ENCODE measurements at regions not wholly inside any gene's neighbourhood (a gene's known extent, or its start where the extent isn't known, plus 50 kb on each side); places are given as distances from the start of the nearest gene placed in this dataset.

GRCh38 chr1:187236676-187237075, 407.9 kb downstream of the PLA2G4A start:
- DNase-seq (ENCODE audit: low spot score), result no peak

- no peak for DNase-seq (ENCODE audit: low spot score)
Measured at GRCh38 chr1:187237542-187237941, 408.8 kb downstream of the PLA2G4A start.

GRCh38 chr1:187241971-187242370, 413.2 kb downstream of the PLA2G4A start:
- DNase-seq (ENCODE audit: low spot score), result no peak

- no peak for DNase-seq (ENCODE audit: low spot score)
Measured at GRCh38 chr1:187244623-187245022, 415.9 kb downstream of the PLA2G4A start.

GRCh38 chr1:187245201-187245600, 416.5 kb downstream of the PLA2G4A start:
- DNase-seq (ENCODE audit: low spot score), result no peak

DNA sequence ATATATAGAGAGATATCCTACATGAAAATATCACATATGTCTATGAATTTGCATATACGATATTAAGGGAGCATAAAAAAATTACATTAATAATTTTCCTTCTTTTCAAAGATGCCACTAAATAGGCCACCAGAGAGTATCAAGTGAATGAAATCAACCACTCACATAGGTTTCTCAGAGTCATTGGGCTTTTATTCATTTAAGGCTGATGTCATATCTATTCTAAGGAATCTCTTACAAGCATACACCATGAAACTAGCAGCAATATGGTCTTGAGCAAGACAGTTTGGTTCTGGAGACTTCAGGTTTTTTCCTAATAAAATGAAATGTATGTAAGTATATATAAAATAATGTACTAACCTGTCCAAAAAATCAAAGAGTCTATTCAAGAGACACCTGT, 420.4 kb downstream of the PLA2G4A start:
- no peak for DNase-seq (ENCODE audit: low spot score)

- DNase-seq (ENCODE audit: low spot score), result no peak
Measured at GRCh38 chr1:187252923-187253322, 424.2 kb downstream of the PLA2G4A start.

DNA sequence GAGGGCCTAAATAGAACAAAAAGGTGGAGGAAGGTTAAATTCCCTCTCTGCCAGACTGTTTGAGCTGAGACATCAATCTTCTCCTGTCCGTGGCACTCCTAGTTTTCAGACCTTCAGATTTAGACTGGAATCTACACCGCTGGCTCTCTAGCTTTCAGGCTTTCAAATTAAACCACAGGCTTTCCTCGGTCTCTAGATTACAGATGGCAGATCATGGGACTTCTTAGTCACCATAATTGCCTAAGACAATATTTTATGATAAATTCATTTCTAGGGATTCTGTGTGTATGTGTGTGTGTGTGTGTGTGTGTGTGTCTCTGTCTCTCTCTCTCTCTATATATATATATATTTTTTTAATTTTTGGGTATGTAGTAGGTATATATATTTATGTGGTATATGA, 428.7 kb downstream of the PLA2G4A start:
- no peak for DNase-seq (ENCODE audit: low spot score)

- DNase-seq (ENCODE audit: low spot score), result no peak
Measured at GRCh38 chr1:187261637-187262036, 432.9 kb downstream of the PLA2G4A start.

- no peak for DNase-seq (ENCODE audit: low spot score)
Measured at GRCh38 chr1:187262731-187263130, 434.0 kb downstream of the PLA2G4A start.

- peak; percentile 0 for DNase-seq (ENCODE audit: low spot score)
Measured at GRCh38 chr1:187264995-187265602, 436.4 kb downstream of the PLA2G4A start.

DNA sequence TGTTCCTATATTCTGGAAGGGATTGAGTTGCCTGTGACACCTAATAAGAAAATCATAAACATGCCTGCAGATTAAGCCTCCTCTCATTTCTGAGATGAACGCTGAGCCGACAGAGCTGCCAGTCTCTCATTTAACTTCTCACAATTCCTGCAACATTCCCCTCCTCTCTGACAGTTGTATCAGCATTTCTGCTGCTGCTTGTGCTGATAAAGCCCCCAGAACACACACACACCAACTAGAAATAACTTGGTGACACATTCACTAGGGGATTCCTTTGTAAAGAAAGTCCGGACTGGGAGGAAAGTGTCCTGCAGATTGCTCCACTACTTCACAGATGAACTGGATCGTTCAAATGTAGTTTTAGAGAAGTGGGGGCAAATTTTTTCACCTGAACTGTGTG, 437.3 kb downstream of the PLA2G4A start:
- no peak for DNase-seq (ENCODE audit: low spot score)

GRCh38 chr1:187267827-187268226, 439.1 kb downstream of the PLA2G4A start:
- DNase-seq (ENCODE audit: low spot score), result no peak

DNA sequence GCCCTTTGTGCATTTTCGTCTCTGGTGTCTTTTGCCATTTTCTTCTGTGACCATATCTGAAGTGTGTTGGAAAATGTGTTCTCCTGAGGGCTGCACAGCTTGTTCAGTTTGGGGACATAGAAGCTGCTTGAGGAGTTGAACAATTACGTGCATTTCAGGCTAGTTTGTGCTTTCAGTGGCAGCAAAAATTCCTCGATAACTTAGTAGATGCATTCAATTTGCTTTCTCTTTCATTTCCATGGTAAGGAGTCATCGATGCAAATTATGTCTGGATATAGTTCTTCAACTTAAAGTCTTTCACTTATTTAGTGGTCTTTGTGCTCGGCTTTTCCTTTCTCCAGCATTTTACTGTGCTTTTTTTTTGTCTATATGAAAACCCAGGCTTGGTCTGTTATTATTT, 441.5 kb downstream of the PLA2G4A start:
- DNase-seq (ENCODE audit: low spot score), result no peak

GRCh38 chr1:187275346-187275745, 446.6 kb downstream of the PLA2G4A start:
- DNase-seq (ENCODE audit: low spot score), result no peak

- DNase-seq (ENCODE audit: low spot score), result no peak
Measured at GRCh38 chr1:187275985-187276575, 447.3 kb downstream of the PLA2G4A start.

DNA sequence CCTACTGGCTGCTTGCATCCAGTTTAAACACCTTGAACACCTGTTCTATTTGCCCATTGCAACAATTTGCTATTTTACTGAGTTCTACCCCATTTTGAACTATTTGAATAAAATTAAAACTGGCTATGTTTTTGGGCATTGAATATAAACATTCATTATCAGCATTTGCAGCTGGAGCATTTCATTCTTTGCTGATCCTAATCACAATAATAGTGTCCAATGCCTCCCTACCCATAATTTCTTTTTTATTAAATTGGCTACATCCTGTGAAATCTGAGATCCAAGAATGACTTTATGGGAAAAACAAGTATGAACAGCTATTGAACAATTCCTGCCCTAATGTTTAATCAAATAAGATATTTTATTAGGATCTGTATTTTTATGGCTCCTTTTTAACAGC, 447.9 kb downstream of the PLA2G4A start:
- DNase-seq (ENCODE audit: low spot score), result no peak

GRCh38 chr1:187280031-187280430, 451.3 kb downstream of the PLA2G4A start:
- no peak for DNase-seq (ENCODE audit: low spot score)

DNA sequence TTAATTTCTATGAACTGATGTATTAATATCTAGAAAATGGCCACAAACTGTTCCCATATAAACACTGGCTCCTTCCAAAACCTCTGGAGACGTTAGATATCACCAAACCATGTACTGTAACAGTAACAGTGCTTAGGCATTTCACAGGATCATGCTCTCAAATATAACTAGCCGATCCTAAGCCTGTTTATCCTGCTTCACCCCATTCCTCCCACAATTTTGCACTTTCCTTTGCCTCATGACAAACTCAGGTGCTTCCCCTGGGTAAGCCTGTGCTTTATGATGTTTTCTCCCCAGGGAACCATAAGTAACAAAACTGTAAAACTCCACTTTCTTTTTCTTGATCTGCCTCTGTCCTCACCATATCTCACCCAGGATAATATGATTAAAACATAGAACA, 452.3 kb downstream of the PLA2G4A start:
- DNase-seq (ENCODE audit: low spot score), result no peak

- no peak for DNase-seq (ENCODE audit: low spot score)
Measured at GRCh38 chr1:187283984-187284383, 455.2 kb downstream of the PLA2G4A start.

GRCh38 chr1:187294421-187295201, 465.9 kb downstream of the PLA2G4A start:
- no peak for DNase-seq (ENCODE audit: low spot score)

DNA sequence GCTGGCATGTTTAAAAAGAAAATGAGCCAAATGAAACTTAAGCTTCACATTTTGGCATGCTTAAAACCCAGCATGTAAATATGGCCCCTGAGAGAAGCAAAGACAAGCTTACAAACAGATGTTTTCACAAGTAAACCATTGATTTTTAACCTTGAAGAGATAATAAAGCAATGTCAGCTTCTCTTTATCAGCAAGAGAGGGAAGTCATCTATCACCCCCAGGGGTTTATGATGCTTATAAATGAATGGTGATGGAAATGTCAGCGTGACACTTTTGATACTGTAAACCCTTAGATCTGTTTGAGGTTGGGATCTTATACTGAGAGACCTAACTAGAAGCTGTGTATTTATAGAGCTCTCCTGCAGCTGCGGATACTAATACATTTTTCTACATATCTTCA, 471.3 kb downstream of the PLA2G4A start:
- no peak for DNase-seq (ENCODE audit: low spot score)

GRCh38 chr1:187306710-187307415, 478.1 kb downstream of the PLA2G4A start:
- DNase-seq (ENCODE audit: low spot score), result no peak
